Keratinocyte (primary cell): ENCODE measurements at regions not wholly inside any gene's neighbourhood (a gene's known extent, or its start where the extent isn't known, plus 50 kb on each side); places are given as distances from the start of the nearest gene placed in this dataset.

Experiments used
- CTCF ChIP-seq, 3 experiments: IDR thresholded peaks in 1 of 3; conservative IDR thresholded peaks in 1 of 3; optimal IDR thresholded peaks in 1 of 3; 2 replicates in 2 of 3; 3 replicates in 1 of 3; pipeline versions ENCODE3 to v1.5.1; 2011; ENCODE audit warnings: low read length in 3 of 3, mild to moderate bottlenecking in 3 of 3, moderate library complexity in 2 of 3, control low read depth in 1 of 3, inconsistent platforms in 1 of 3; ENCODE audit not compliant: insufficient read depth in 2 of 3; ENCODE audit errors: extremely low read depth in 1 of 3
- EZH2 ChIP-seq: IDR thresholded peaks from one replicate; pipeline ENCODE4 v1.6.1; 2012; ENCODE audit warnings: inconsistent platforms, mild to moderate bottlenecking, low read length, moderate library complexity

DNA sequence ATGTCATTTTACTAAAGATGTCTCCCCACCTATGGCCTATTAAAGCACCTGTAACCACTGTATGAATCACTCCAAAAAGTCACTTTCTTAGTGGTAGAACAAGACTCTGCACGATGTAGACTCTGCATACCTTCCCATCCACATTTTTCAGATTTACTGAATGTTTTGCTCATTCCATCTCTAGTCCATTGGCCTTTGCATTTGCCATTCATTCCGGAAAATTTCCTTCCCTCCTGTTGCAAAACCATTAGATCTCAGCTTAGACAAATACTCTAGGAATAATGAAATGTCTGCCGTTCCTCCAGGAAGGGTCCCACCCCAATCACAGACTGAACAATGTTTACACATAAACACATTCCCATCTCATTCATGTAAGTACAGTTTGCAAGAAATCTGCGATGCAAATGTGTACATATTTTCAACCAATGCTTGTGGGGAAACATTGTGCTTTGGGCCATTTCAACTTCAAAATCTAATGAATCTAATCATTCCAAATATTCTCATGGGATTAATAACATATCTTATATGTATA lies 146.3 kb upstream of the XYLT1 start:
- TF ChIP-seq CTCF (optimal IDR thresholded peaks at IDR 0.05 in 1 of 3, IDR thresholded peaks at IDR 0.05 in 1 of 3, conservative IDR thresholded peaks at IDR 0.05 in 1 of 3; ENCODE audit: extremely low read depth in 1 of 3, insufficient read depth in 2 of 3, low read length in 3 of 3) (no peak), EZH2 (no peak)
